OCI-M1 (cell line): ENCODE measurements at regions not wholly inside any gene's neighbourhood (a gene's known extent, or its start where the extent isn't known, plus 50 kb on each side); places are given as distances from the start of the nearest gene placed in this dataset.
"Not testable (repeated sequence)": the region's sequence is repeated elsewhere in the genome, so short reads cannot be mapped to it uniquely, and the experiment has no call there.

Source experiments
- DNase-seq: peaks from one replicate; lab custom pipeline; 2025; lab: John Stamatoyannopoulos, UW

DNA sequence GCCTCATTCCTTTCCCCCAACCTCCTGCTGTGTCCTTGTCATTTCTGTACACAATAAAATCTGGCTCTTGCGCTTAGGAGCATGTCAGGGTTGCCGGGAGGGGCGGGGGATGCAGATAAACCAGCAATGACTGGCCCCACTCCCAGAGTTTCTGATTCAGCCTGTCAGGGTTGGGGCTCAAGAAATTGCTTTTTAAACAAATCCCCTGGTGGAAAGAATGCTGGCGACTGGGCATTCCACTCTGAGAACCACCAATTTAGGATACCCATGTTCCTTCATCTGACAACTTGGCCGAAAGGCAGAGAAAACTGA lies 376.4 kb downstream of the TCERG1L start:
- no peak for DNase-seq

DNA sequence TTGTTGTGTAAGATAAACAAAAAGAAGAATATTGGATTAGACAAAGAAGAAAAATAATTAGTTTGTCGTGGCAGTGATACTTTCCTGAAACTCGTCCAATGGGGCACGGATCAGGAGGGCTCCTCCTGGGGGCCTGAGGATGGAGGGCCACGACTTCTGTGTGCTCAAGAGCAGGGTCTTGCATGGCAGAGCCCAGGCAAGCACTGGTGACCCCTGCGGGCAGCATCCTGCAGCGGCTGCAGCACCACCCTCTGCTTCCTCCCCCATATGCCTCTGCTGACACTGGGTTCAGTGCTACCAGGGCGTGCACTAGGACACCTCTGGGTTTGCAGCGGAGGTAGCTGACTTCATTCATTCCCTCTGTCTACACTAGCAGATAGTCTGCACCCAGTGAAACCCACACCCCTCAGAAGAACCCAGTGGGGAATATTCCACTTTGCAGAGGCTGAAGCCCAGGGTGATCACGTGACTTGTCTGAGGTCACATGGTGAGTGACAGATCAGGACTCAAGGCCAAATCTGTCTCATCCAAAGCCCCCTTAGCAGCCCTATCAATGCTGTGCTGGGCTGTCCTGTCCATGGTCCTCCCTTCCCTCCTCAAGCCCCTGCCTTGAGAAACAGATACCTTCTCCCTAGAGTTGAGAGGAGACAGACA lies 375.5 kb downstream of the TCERG1L start:
- DNase-seq: no peak

DNA sequence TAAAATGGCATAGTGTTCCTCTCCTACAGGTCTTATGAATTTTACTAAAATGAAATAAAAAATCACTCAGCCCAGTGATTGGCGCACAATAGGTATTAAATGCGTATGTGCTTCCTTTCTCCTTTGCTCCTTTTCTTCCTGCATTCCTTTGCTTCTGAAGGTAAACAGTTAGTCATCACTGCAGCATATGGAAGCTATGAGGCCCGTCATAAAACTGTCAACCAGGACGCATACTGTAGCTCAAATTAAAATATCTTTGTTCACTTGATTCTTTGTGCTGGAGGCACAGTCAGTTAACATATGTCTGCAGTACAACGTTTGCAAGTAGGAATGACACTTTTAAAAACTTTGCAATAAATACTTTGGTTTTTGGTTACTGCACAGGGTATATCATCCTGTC lies 374.7 kb downstream of the TCERG1L start:
- no peak for DNase-seq

DNA sequence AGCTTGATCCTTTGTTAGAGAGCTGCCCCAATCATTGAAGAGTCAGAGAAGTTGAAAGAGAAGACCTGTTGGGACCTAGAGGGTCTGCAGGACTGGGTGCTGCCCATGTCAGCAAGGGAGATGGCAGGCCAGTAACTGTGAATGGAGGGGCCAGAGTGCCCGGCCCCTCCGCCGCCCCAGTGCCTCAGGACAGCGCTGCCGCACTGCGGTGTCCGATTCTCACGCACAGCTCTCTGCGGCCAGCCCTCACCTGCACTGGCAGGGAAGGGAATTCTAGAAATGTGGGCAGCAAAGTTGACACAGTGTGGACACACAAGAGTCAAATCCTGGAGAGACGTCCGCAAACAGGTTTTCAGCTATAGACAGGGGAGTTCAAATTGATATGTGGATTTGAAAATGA lies 373.5 kb downstream of the TCERG1L start:
- DNase-seq: no peak

GRCh38 chr10:130938891-130939290 lies 372.6 kb downstream of the TCERG1L start:
- DNase-seq: not testable (repeated sequence)

DNA sequence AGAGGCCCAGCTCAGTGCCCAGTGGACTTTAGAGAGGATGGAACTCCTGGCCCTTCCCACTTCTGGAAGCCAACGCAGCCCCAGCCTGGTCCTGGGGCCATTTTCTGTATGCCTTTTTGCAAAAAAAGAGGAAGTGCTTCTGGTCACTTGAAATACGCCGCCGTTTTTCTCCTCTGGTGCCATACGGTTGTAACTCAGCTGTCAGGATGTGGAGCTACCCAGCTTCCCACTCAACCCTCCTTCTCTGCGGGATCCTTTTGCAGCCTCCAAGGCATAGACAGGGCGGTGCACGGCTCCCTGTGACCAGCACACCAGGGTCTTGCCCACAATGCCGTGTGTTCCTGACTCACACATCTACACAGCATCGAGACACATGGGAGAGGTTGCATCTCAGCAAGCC lies 369.6 kb downstream of the TCERG1L start:
- DNase-seq: peak; percentile 15

- no peak for DNase-seq
These were observed 359.4 kb downstream of the TCERG1L start for GRCh38 chr10:130952086-130952485.

DNA sequence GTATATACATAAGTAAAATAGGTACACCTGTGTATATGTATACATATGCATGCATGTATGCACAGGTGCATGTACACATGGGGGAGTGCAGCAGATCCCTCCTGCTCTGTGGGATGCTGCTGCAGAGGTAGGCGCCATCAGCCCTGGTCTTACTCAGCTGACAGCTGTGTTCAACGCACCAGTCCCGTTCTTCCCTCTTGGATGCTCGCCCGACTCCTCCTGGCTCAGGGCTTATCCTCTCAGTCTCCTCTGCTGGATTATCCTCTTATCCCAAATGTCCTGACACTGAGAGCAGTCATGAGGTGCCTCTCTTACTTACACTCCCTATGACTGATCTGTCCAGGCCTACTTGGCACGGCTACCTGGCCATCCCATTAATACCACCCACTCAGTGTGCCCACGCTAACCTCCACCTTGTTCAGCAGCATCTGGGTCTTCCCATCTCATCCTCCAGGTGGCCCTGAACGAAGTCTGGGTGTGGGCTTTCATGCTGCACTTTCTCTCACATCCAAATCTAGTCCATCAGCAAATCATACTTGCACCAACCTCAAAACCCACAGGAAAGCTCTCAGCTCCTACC lies 357.1 kb downstream of the TCERG1L start:
- DNase-seq: no peak

- no peak for DNase-seq
These were observed 355.3 kb downstream of the TCERG1L start for GRCh38 chr10:130956251-130956650.

DNA sequence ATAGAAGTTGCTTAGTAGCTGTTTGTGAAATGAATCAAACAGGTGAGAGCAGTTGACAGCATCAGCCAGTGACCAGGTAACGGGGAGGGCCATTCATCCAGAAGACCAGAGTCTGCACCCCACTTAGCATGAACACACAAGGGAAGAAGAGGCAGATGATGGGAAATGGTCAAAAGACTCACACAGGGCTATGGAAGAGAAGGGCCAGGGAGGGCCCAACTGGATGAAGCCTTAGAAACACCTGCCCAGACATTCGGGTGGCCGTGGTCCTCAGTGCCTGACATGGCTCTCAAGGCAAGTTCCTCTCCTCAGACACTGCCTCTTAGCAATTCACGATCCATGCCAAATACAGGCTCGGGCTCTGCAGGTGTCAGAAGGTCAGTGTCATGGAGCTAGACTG lies 354.1 kb downstream of the TCERG1L start:
- no peak for DNase-seq

GRCh38 chr10:130958003-130958402 lies 353.5 kb downstream of the TCERG1L start:
- no peak for DNase-seq

- DNase-seq: no peak
These were observed 352.4 kb downstream of the TCERG1L start for GRCh38 chr10:130958981-130959751.

DNA sequence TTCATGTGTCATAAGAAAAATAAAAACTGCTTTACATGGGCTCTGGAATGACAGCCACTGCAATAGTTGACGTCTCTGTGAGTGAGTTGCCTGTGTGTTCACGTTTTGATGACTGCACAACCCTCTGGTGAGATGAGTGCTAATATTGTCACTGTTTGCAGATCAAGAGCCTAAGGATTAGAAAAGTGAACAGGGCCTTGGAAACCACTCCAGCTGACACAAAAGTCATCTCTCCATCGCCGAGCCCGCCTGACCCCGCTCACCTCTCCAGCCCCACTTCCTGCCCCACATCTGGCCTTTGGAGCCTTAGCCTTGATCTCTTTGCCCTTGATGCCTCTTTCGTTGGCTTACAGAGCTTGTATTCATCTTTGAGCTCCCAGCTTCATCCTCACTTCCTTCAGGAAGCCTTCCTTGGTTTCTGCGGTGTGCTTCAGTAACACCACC lies 351.7 kb downstream of the TCERG1L start:
- no peak for DNase-seq

GRCh38 chr10:130960531-130960930 lies 351.0 kb downstream of the TCERG1L start:
- no peak for DNase-seq

- no peak for DNase-seq
These were observed 349.8 kb downstream of the TCERG1L start for GRCh38 chr10:130961506-130962239.

- no peak for DNase-seq
These were observed 349.1 kb downstream of the TCERG1L start for GRCh38 chr10:130962240-130963051.

- no peak for DNase-seq
These were observed 348.5 kb downstream of the TCERG1L start for GRCh38 chr10:130963052-130963393.

DNA sequence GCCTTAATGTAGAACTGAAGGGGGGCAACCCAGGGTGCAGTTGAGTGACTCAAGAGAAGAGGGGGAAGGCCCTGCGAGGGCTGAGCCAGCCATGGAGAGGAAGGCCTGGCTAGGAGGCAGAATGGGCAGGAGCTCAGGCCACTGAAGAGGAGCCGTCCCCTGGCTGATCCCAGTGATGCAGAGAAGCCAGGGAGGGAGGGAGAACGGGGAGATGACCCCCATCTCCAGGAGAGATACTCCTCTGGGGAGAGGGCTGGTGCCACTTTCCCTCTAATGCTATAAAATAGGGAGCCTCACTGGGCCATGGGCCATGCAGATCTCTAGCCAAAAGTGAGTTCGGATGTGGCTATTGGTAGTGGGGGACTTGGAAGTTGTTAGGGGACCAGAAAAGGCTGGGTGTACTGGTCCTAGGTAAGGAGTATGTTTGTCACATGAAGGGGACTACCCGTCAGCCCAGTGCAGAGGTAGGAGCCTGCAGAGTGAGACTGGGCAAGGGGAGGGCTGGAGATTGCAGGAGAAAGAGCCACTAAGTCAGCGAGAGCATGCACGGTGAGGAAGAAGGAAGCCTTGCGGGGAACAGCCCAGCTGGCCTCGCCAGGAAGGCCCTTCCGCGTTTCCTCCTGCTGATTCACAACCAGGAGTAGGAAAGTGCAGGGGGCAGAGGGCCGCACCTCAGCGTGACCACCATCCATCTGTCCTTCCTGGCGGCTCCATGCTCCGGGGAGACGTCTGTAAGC lies 347.6 kb downstream of the TCERG1L start:
- DNase-seq: no peak

GRCh38 chr10:130964771-130965170 lies 346.8 kb downstream of the TCERG1L start:
- DNase-seq: no peak

- no peak for DNase-seq
These were observed 344.4 kb downstream of the TCERG1L start for GRCh38 chr10:130967161-130967560.

GRCh38 chr10:130967784-130968183 lies 343.7 kb downstream of the TCERG1L start:
- no peak for DNase-seq
